SK-N-SH (cell line): ENCODE measurements at regions not wholly inside any gene's neighbourhood (a gene's known extent, or its start where the extent isn't known, plus 50 kb on each side); places are given as distances from the start of the nearest gene placed in this dataset.
"Not testable (repeated sequence)": the region's sequence is repeated elsewhere in the genome, so short reads cannot be mapped to it uniquely, and the experiment has no call there.

Source experiments
- CTCF ChIA-PET: fragments of 300-600, 350-600 bp; formaldehyde crosslinking; extraction: SDS; loops from one replicate; lab custom pipeline; 2021; lab: Yijun Ruan, JAX
- POLR2A ChIA-PET: fragments of 350-600 bp; sonication (Branson Sonifier 250); formaldehyde crosslinking; extraction: SDS; loops from one replicate; lab custom pipeline; 2020; ENCODE audit warnings: antibody characterized with exemption, inconsistent platforms; lab: Yijun Ruan, JAX
- DNase-seq: peaks from one replicate; pipeline ENCODE4 v3.0.0; 2012
- H2AFZ ChIP-seq: fragments of 200-600 bp; sonication (generic); 2 replicates; pipeline ENCODE4 v1.8.1; 2016; ENCODE audit warnings: antibody characterized with exemption, mild to moderate bottlenecking, low read depth
- H3F3A ChIP-seq: fragments of 200-600 bp; sonication (generic); replicated peaks from 2 replicates; pipeline ENCODE3; 2016; ENCODE audit warnings: antibody characterized with exemption, mild to moderate bottlenecking; ENCODE audit not compliant: insufficient read depth
- H3K27ac ChIP-seq, 2 experiments: fragments of 200-500 bp in 1 of 2; fragments of 200-600 bp in 1 of 2; sonication (Bioruptor generic) in 1 of 2; sonication (generic), shearing (Covaris generic) in 1 of 2; 2 replicates each; pipeline versions ENCODE4 v1.5.1 to v1.6.1; 2014 to 2016; ENCODE audit warnings: low read depth in 2 of 2, inconsistent platforms in 1 of 2, low read length in 1 of 2, mild to moderate bottlenecking in 1 of 2, mixed read lengths in 1 of 2
- H3K27me3 ChIP-seq: fragments of 200-600 bp; sonication (generic), shearing (Covaris generic); 2 replicates; pipeline ENCODE4 v1.6.1; 2016; ENCODE audit warnings: mixed run types; ENCODE audit not compliant: insufficient read depth
- H3K36me3 ChIP-seq, 2 experiments: fragments of 200-500 bp in 1 of 2; fragments of 200-600 bp in 1 of 2; sonication (Bioruptor generic) in 1 of 2; sonication (generic) in 1 of 2; replicated peaks in 1 of 2; 2 replicates each; pipeline versions ENCODE3 to v1.5.1; 2014 to 2016; ENCODE audit warnings: low read length in 1 of 2, mild to moderate bottlenecking in 1 of 2; ENCODE audit not compliant: insufficient read depth in 2 of 2, control insufficient read depth in 1 of 2
- H3K4me1 ChIP-seq, 2 experiments: fragments of 200-500 bp in 1 of 2; fragments of 200-600 bp in 1 of 2; sonication (Bioruptor generic) in 1 of 2; sonication (generic), shearing (Covaris generic) in 1 of 2; 2 replicates each; pipeline versions ENCODE4 v1.5.1 to v1.6.1; 2014 to 2016; ENCODE audit warnings: low read depth in 1 of 2, low read length in 1 of 2, mixed run types in 1 of 2; ENCODE audit not compliant: insufficient read depth in 2 of 2, control insufficient read depth in 1 of 2
- H3K4me2 ChIP-seq: fragments of 200-600 bp; sonication (generic), shearing (Covaris generic); 2 replicates; pipeline ENCODE4 v1.6.1; 2017; ENCODE audit warnings: mixed run types
- H3K4me3 ChIP-seq, 2 experiments: fragments of 200-500 bp in 1 of 2; fragments of 200-600 bp in 1 of 2; sonication (Bioruptor generic) in 1 of 2; sonication (generic), shearing (Covaris generic) in 1 of 2; 2 replicates each; pipeline versions ENCODE4 v1.5.1 to v1.8.1; 2014 to 2016; ENCODE audit warnings: low read depth in 2 of 2, inconsistent platforms in 1 of 2, low read length in 1 of 2, mild to moderate bottlenecking in 1 of 2, mixed read lengths in 1 of 2, moderate library complexity in 1 of 2
- H3K79me2 ChIP-seq: fragments of 200-600 bp; sonication (generic); 2 replicates; pipeline ENCODE4 v1.8.1; 2017; ENCODE audit warnings: mild to moderate bottlenecking; ENCODE audit not compliant: insufficient read depth
- H3K9ac ChIP-seq: fragments of 200-600 bp; sonication (generic); 2 replicates; pipeline ENCODE4 v1.6.1; 2017; ENCODE audit warnings: mixed run types
- H3K9me2 ChIP-seq: fragments of 200-600 bp; sonication (generic); 2 replicates; pipeline ENCODE4 v1.6.1; 2017; ENCODE audit warnings: mixed run types
- H3K9me3 ChIP-seq: fragments of 200-600 bp; sonication (generic); 2 replicates; pipeline ENCODE4 v1.6.1; 2017; ENCODE audit warnings: mixed run types, mild to moderate bottlenecking, moderate library complexity
- H4K20me1 ChIP-seq: fragments of 200-600 bp; sonication (generic); 2 replicates; pipeline ENCODE4 v1.6.1; 2017; ENCODE audit warnings: mild to moderate bottlenecking, mixed run types; ENCODE audit not compliant: insufficient read depth
- CHD2 ChIP-seq: fragments of 150-350 bp; IDR thresholded peaks from 2 replicates; pipeline ENCODE4 v1.6.1; 2018; ENCODE audit warnings: low read length; ENCODE audit not compliant: partially characterized antibody
- FOSL2 ChIP-seq: IDR thresholded peaks from 2 replicates; pipeline ENCODE4 v1.4.0; 2012; ENCODE audit warnings: low read depth, mild to moderate bottlenecking, moderate library complexity, borderline replicate concordance
- FOXM1 ChIP-seq: IDR thresholded peaks from 2 replicates; pipeline ENCODE4 v1.4.0; 2012; ENCODE audit warnings: low read depth, mild to moderate bottlenecking
- JUND ChIP-seq: IDR thresholded peaks from 2 replicates; pipeline ENCODE4 v1.4.0; 2012
- MXI1 ChIP-seq: IDR thresholded peaks from 2 replicates; pipeline ENCODE4 v1.6.1; 2012; ENCODE audit warnings: mild to moderate bottlenecking, low read depth, low read length, improper control_type of control experiment
- POLR2AphosphoS5 ChIP-seq: IDR thresholded peaks from 2 replicates; pipeline ENCODE4 v1.6.1; 2012; ENCODE audit warnings: low read depth, low read length
- RAD21 ChIP-seq: IDR thresholded peaks from 2 replicates; pipeline ENCODE4 v1.6.1; 2012; ENCODE audit warnings: mild to moderate bottlenecking, low read length
- TEAD4 ChIP-seq: IDR thresholded peaks from 2 replicates; pipeline ENCODE4 v1.4.0; 2012; ENCODE audit warnings: mild to moderate bottlenecking, borderline replicate concordance; ENCODE audit not compliant: insufficient read depth
- YY1 ChIP-seq: IDR thresholded peaks from 2 replicates; pipeline ENCODE4 v1.4.0; 2012; ENCODE audit warnings: low read depth, mild to moderate bottlenecking
- WGBS: methylation state at CpG from one replicate; pipeline ENCODE4 v1.1.6; 2017; ENCODE audit warnings: low lambda C conversion rate; 5-methylcytosine and 5-hydroxymethylcytosine counted together
- TF ChIP-seq, protein P1 (sequence below): IDR thresholded peaks from 2 replicates; pipeline ENCODE4; 2012
- TF ChIP-seq, protein P2 (sequence below): IDR thresholded peaks from 2 replicates; pipeline ENCODE4 v1.4.0; 2012; ENCODE audit warnings: low read depth
- TF ChIP-seq, protein P3 (sequence below): fragments of 200-600 bp; sonication (generic); IDR thresholded peaks from 2 replicates; pipeline ENCODE4 v1.6.1; 2017; ENCODE audit warnings: antibody characterized with exemption, mild to moderate bottlenecking, moderate library complexity

DNA sequence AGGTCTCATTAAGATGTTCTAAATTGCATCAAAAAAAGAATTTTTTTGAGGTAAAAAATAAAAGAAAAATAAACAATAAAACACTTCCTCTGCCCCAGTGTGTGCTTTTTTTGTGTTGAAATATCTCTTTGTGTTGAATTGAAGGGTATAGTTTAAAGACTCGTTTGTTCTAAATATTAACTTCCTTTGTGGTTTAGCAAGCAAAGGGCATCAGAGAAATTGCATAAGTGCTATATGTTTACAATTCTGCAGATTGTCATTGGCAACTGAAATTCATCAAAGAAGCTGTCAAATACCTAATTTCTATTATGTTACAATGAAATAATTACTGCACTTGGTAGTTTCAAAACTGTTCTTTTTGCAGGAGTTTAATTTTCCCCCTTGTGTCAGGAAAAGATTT lies 260.5 kb downstream of the DKK2 start:
- H3K79me2 ChIP-seq, result no peaks in the 10 kb centered on the region
- ChIA-PET CTCF (no interaction called here), POLR2A (no interaction called here)
- H3K9me3 ChIP-seq, result no peaks in the 10 kb centered on the region; the same call in 1 of the 2 replicates
- no peak for DNase-seq
- H3K4me3 ChIP-seq, result no peak overlapping the region
- no peaks in the 10 kb centered on the region for H3K9me2 ChIP-seq
- TF ChIP-seq MXI1, result no peak
- no peak for TF ChIP-seq TEAD4
- no peak for TF ChIP-seq YY1
- TF ChIP-seq RAD21, result no peak
- no peak overlapping the region for H2AFZ ChIP-seq
- no peaks in the 10 kb centered on the region for H3F3A ChIP-seq
- H3K27ac ChIP-seq, result no peak overlapping the region
- H4K20me1 ChIP-seq, result no peaks in the 10 kb centered on the region
- no peaks in the 10 kb centered on the region for H3K36me3 ChIP-seq
- no peak overlapping the region for H3K9ac ChIP-seq
- H3K4me2 ChIP-seq, result no peak overlapping the region
- no peaks in the 10 kb centered on the region for H3K27me3 ChIP-seq
- 29% methylated on average over 1 of the region's 1 CpG for WGBS
- no peaks in the 10 kb centered on the region for H3K4me1 ChIP-seq

DNA sequence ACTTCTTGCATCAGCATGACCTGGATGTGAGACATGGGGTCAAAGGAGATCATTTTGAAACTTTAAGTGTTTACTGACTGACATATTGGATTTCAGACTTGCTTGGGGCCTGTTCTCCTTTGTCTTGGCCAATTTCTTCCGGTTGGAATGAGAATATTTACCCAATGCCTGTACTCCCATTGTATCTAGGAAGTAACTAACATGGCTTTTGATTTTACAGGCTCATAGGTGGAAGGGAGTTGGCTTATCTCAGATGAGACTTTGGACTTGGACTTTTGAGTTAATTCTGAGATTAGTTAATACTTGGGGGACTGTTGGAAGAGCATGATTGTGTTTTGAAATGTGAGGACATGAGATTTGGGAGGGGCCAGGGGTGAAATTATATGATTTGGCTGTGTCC lies 262.1 kb downstream of the DKK2 start:
- 52% methylated on average over 1 of the region's 1 CpG for WGBS
- H3K27me3 ChIP-seq, H3K4me1 ChIP-seq, H3F3A ChIP-seq, CTCF ChIA-PET, H3K9me3 ChIP-seq, H3K4me3 ChIP-seq, H4K20me1 ChIP-seq, H3K27ac ChIP-seq, H3K4me2 ChIP-seq, DNase-seq, H2AFZ ChIP-seq, H3K79me2 ChIP-seq, POLR2A ChIA-PET, H3K9me2 ChIP-seq, H3K9ac ChIP-seq, H3K36me3 ChIP-seq: not testable (repeated sequence)

DNA sequence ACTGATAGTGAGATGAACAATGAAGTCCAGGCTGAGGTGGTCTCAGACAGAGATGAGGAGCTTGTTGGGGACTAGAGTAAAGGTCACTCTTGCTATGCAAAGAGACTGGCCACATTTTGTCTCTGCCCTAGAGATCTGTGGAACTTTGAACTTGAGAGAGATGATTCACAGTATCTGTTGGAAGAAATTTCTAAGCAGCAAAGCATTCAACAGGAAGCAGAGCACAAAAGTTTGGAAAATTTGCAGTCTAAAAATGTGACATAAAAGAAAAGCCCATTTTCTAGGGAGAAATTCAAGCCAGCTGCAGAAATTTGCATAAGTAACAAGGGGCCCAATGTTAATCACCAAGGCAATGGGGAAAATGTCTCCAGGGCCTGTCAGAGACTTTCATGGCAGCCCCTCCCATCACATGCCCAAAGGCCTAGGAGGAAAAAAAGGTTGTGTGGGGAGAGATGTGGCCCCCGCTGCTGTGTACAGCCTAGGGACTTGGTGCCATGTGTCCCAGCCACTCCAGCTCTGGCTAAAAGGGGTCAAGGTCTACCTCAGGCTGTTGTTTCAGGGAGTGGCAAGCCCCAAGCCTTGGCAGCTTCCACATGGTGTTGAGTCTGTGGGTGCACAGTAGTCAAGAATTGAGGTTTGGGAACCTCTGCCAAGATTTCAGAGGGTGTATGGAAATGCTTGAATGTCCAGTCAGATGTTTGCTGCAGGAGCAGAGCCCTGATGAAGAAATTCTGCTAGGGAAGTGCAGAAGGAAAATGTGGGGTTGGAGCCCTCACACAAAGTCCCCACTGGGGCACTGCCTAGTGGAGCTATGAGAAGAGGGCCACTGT lies 262.8 kb downstream of the DKK2 start:
- no peak overlapping the region for H3K9ac ChIP-seq
- H3K9me2 ChIP-seq, result no peaks in the 10 kb centered on the region
- H2AFZ ChIP-seq, result no peak overlapping the region
- H3K9me3 ChIP-seq, result no peaks in the 10 kb centered on the region; the same call in 1 of the 2 replicates
- no peak overlapping the region for H3K27ac ChIP-seq
- no peak for TF ChIP-seq FOSL2
- TF ChIP-seq, protein P1, sequence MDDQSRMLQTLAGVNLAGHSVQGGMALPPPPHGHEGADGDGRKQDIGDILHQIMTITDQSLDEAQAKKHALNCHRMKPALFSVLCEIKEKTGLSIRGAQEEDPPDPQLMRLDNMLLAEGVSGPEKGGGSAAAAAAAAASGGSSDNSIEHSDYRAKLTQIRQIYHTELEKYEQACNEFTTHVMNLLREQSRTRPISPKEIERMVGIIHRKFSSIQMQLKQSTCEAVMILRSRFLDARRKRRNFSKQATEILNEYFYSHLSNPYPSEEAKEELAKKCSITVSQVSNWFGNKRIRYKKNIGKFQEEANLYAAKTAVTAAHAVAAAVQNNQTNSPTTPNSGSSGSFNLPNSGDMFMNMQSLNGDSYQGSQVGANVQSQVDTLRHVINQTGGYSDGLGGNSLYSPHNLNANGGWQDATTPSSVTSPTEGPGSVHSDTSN, result no peak
- TF ChIP-seq CHD2, result no peak
- TF ChIP-seq, protein P2, sequence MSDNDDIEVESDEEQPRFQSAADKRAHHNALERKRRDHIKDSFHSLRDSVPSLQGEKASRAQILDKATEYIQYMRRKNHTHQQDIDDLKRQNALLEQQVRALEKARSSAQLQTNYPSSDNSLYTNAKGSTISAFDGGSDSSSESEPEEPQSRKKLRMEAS, result no peak
- TF ChIP-seq POLR2AphosphoS5, result no peak
- TF ChIP-seq FOXM1, result no peak
- TF ChIP-seq MXI1, result no peak
- no peak for TF ChIP-seq JUND
- TF ChIP-seq, protein P3, sequence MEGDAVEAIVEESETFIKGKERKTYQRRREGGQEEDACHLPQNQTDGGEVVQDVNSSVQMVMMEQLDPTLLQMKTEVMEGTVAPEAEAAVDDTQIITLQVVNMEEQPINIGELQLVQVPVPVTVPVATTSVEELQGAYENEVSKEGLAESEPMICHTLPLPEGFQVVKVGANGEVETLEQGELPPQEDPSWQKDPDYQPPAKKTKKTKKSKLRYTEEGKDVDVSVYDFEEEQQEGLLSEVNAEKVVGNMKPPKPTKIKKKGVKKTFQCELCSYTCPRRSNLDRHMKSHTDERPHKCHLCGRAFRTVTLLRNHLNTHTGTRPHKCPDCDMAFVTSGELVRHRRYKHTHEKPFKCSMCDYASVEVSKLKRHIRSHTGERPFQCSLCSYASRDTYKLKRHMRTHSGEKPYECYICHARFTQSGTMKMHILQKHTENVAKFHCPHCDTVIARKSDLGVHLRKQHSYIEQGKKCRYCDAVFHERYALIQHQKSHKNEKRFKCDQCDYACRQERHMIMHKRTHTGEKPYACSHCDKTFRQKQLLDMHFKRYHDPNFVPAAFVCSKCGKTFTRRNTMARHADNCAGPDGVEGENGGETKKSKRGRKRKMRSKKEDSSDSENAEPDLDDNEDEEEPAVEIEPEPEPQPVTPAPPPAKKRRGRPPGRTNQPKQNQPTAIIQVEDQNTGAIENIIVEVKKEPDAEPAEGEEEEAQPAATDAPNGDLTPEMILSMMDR, result no peak
- no peak overlapping the region for H3K4me2 ChIP-seq
- WGBS, result 38% methylated on average over 1 of the region's 1 CpG
- H3F3A ChIP-seq, result no peaks in the 10 kb centered on the region
- DNase-seq, result no peak
- no peaks in the 10 kb centered on the region for H3K79me2 ChIP-seq
- no peaks in the 10 kb centered on the region for H3K4me1 ChIP-seq
- H4K20me1 ChIP-seq, result no peaks in the 10 kb centered on the region
- no peaks in the 10 kb centered on the region for H3K27me3 ChIP-seq
- POLR2A ChIA-PET, result no interaction called here
- CTCF ChIA-PET, result no interaction called here
- no peak overlapping the region for H3K4me3 ChIP-seq
- no peaks in the 10 kb centered on the region for H3K36me3 ChIP-seq
